ENCODE measurements at regions not wholly inside any gene's neighbourhood (a gene's known extent, or its start where the extent isn't known, plus 50 kb on each side); places are given as distances from the start of the nearest gene placed in this dataset.

DNA sequence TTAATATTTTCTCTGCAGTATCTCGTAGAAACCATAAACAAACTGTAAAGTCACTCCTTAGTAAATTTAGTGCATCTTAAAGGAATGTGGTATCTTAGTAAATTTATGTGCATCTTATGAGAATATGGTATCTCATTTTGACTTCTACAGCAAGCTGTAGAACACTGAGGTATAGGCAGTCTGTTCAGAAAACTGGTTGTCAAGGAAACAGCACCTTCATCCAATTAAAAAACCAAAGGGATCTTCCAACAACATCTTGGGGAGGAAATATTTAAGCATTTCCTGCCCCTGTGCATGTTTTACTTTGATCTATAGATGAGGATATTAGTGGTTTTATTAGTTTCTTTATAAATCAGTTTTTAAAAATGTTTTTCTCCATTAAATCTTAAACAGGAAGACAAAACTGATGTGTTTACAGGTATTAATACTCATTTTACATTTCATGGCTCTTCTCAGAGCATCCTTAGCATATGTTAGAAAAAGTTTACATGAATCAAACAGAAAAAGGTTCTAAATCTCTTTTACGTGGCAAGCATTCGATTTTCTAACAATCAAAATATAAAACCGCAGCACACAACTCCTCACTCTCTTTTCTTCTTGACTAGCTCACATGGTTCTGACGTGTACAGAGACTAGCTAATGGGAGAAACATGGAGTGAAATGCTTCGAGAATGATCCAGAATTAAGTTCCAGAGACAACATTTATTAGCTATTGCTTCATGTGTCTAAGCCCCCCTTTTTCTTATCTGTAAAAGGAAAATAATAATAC is 668.8 kb downstream of the PTPRC start:
- TF ChIP-seq CTCF (IDR thresholded peaks at IDR 0.05; ENCODE audit: low read depth, low read length, missing control alignments), result no peak
- H3K4me3 ChIP-seq (ENCODE audit: low read depth, low read length), result no peak overlapping the region
- in situ Hi-C loops (cut with HindIII; ENCODE audit: low sequenced_read_pairs), result no loop called here
- no peak for DNase-seq (ENCODE audit: low read depth)

- no peak for DNase-seq (ENCODE audit: low read depth)
- no peak overlapping the region for H3K4me3 ChIP-seq (ENCODE audit: low read depth, low read length)
- in situ Hi-C loops (cut with HindIII; ENCODE audit: low sequenced_read_pairs), result no loop called here
- no peak for TF ChIP-seq CTCF (IDR thresholded peaks at IDR 0.05; ENCODE audit: low read depth, low read length, missing control alignments)
Measured at GRCh38 chr1:199308349-199308846, 669.6 kb downstream of the PTPRC start.

- no peak overlapping the region for H3K4me3 ChIP-seq (ENCODE audit: low read depth, low read length)
- TF ChIP-seq CTCF (IDR thresholded peaks at IDR 0.05; ENCODE audit: low read depth, low read length, missing control alignments), result no peak
- in situ Hi-C loops (cut with HindIII; ENCODE audit: low sequenced_read_pairs), result no loop called here
Measured at GRCh38 chr1:199310708-199311107, 671.9 kb downstream of the PTPRC start.

DNA sequence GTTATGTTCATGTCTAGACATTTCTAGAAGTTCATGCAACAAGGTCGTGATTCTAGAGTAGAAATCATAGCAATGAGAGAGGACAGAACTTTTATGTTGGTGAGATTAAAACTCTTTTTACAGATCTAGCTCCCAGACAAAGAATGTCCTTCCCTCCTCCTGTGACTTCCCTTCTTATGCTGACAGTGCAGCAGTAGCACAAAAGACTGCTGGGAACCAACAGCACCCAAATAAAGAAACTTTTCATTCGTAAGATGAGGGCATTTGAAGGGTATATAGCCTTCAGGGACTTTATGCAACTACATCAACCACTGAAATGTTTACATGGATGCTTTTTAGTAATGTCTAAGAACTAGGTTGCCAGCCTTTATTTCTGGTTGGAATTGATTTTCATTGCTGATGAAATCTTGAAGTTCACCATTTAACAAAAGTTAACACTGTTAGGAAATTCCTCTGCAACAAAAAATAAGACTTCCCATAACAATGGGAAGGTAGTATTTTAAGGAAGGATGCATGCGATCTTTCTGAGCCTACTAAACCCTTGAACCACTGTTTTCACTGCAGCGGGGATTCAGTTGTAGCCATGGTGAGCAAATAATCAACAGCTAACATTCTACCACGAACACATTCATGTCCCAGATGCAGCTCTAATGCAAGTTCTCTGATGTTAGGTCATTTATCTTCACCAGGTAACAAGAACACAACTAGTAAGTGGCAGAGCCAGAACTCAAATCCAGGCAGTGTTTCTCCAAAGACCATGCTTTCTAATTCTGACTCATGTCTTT is 672.8 kb downstream of the PTPRC start:
- in situ Hi-C loops (cut with HindIII; ENCODE audit: low sequenced_read_pairs), result no loop called here
- TF ChIP-seq CTCF (IDR thresholded peaks at IDR 0.05; ENCODE audit: low read depth, low read length, missing control alignments), result no peak
- DNase-seq (ENCODE audit: low read depth), result no peak
- H3K4me3 ChIP-seq (ENCODE audit: low read depth, low read length), result no peak overlapping the region

More at GRCh38 chr1:199310708-199311107, 671.9 kb downstream of the PTPRC start:
- no peak for DNase-seq (ENCODE audit: low read depth)

DNA sequence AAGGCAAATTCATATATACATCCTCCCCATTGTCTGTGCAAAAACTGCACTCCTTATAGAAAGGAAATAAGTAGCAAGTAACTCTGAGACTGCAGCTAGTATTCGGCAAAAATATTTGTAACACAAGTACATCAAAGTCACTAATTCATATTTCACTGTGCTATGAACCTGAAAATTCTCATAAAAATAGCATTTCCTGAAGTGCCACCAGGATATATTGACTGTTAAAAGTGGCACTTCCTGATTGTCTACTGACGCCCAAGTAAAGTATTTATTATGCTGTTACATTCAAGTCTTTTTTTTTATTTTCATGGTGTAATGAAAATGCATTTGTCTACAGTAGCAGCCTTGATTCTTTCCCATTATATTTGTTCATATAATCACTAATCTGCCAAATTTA is 673.8 kb downstream of the PTPRC start:
- in situ Hi-C loops (cut with HindIII; ENCODE audit: low sequenced_read_pairs), result no loop called here
- TF ChIP-seq CTCF (IDR thresholded peaks at IDR 0.05; ENCODE audit: low read depth, low read length, missing control alignments), result no peak
- DNase-seq (ENCODE audit: low read depth), result no peak
- no peak overlapping the region for H3K4me3 ChIP-seq (ENCODE audit: low read depth, low read length)

GRCh38 chr1:199313444-199313843 is 674.6 kb downstream of the PTPRC start:
- in situ Hi-C loops (cut with HindIII; ENCODE audit: low sequenced_read_pairs), result no loop called here
- TF ChIP-seq CTCF (IDR thresholded peaks at IDR 0.05; ENCODE audit: low read depth, low read length, missing control alignments), result no peak
- no peak overlapping the region for H3K4me3 ChIP-seq (ENCODE audit: low read depth, low read length)
- DNase-seq (ENCODE audit: low read depth), result no peak
